ENCODE measurements at regions not wholly inside any gene's neighbourhood (a gene's known extent, or its start where the extent isn't known, plus 50 kb on each side); places are given as distances from the start of the nearest gene placed in this dataset.

DNA sequence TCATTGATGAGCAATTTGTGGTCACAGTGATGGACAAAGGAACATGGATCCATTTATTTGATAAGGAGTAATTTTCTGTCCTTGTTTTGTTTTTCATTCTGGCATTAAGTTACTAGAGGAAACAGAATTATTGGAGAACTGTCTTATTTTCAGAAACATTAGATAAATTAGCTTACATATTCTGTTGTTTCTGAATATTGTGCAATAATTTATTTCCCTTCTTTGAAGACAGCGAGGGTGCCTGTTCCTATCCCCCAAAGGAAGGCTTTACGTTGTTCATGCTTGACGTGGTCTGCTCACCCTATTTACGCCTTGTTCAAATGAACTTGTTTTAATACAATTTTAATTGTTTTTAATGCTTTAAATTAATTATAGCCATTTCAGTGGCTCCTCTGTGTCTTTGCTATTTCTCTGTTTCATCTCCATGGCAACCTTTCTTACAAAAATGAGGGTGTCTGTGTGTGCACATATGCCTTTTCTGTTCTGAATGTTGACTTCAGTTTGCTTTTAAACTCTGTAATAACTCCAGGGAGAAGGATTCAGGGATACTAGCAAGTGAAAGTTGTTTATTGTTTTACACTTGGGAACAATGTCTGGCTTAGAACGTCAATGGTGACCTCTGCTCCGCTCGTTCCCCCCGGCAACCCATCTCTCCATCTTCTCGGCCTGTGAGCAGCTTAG is 138.3 kb upstream of the PLET1 start:
- POLR2A ChIA-PET = no interaction called here
- CTCF ChIA-PET = no interaction called here

- ChIA-PET POLR2A (no interaction called here), CTCF (no interaction called here)
Observed at GRCh38 chr11:112400476-112401014, 139.9 kb upstream of the PLET1 start.

GRCh38 chr11:112401036-112401769 is 140.5 kb upstream of the PLET1 start:
- POLR2A ChIA-PET = no interaction called here
- CTCF ChIA-PET = no interaction called here

DNA sequence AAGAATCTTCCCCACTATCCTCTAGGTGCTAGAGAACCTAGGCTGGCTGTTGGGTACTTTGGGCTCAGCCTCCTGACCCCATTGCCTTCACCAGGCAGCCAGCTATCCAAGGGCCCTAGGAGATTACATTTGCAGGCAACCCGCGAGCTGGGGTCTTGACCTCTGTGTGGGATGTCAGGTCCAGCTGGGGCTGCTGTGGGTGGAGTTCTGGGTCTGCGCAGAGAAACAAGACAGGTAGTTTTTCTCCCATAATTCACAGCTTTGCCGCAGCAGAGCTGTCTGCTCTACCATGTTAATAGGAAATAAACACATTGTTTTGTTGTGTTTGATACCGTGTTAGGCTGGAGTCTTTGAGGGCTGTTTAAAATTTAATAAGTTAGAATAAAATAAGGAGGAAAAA is 142.8 kb upstream of the PLET1 start:
- ChIA-PET CTCF (no interaction called here), POLR2A (no interaction called here)

DNA sequence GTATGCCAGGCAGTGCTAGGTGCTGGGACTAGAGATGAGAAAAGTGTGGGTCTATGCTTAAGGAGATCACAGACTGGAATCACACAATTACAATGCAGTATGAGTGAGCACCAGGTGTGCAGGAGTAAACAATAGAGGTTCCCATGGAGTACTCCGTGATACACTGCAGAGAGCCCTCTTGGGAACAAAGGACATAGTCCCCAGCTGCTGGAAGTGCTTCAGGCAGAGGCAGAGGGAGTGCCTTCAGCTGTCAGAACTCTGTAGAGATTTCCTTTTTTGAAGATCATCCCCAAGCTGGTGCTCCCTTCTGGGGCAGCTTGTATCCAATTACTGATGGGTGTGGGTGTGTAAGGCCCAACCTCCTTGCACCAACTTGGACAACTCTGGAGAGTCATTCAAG is 143.5 kb upstream of the PLET1 start:
- CTCF ChIA-PET = no interaction called here

DNA sequence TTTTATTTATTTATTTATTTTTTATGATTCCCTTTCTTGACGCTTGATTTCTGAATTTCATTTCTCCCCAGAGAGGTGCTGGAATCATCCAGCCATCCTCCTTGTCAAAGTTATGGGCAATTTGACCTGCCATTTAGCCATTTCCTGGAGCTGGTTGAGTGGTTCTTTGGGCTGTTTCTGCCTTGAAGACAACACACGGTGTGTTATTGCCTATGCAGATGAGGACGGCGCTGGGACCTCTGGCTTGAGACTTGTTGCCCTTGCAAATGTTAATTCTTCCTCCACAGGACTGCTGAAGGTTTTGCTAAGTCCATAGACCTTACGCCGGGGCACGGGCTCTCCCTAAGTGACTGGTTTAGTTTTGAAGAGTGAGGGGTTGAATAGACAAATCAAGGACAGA is 147.9 kb upstream of the PLET1 start:
- POLR2A ChIA-PET = no interaction called here
- CTCF ChIA-PET = no interaction called here

More for the DNA sequence above, 143.5 kb upstream of the PLET1 start:
- POLR2A ChIA-PET = no interaction called here

DNA sequence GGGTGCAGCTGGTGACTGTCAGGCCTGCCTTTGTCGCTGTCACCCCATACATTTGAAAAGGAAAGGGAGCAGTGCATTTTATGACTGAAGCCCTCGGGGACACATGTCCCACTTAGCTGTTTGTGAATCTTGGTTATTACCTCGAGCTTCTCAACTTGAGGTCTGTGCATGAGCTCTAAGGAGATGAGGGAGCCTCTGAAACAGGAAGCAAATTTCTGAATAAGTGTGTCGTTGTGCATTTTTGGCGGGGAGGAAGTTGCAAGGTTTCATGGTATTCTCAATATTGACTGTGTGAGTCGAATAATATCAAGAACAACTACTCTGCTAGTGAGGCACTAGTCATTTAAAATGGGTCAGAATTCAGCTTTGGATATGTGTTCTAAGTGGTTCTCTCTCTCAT is 149.7 kb upstream of the PLET1 start:
- CTCF ChIA-PET = no interaction called here
- POLR2A ChIA-PET = no interaction called here

DNA sequence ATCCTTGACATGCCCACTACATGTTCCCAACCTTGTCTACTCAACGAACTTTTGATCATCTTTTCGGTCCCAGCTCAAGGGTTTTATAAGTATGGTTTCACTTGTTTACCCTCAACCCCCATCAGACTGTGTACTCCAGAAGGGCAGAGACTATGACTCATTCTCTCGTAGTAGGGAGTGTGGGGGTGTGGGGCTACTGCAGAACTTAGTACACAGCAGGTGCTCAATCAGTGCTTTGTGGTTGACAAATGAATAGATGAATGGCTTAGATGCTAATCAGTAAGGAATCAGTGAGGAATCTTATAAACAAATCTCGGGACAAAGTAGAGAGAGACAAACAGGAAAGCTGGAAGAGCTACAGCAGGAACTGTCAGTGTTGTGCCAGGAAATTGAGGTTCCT is 151.7 kb upstream of the PLET1 start:
- CTCF ChIA-PET = no interaction called here
- POLR2A ChIA-PET = no interaction called here

DNA sequence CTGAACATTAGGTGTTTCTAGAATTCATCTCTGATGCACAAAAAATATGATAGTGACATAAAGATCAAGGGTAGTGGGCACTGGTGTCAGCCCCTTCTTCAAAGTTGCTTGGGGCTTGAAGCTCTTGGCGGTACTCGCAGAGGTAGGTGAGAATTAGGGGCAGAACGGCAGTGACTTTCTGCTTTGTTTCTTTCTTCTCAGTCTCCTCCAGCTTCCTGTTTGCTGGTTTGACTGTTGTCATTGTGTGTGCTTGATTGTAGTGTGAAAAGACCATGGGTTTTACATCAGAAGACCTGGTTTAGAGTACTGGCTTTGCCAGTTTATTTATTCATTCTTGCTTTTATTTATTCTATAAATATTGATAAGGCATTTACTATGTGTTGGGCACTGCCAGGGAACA is 156.7 kb upstream of the PLET1 start:
- POLR2A ChIA-PET = no interaction called here
- CTCF ChIA-PET = no interaction called here

GRCh38 chr11:112418438-112418837 is 157.8 kb upstream of the PLET1 start:
- POLR2A ChIA-PET = no interaction called here
- CTCF ChIA-PET = no interaction called here

- ChIA-PET POLR2A (no interaction called here), CTCF (no interaction called here)
Observed at GRCh38 chr11:112421879-112422278, 161.2 kb upstream of the PLET1 start.

DNA sequence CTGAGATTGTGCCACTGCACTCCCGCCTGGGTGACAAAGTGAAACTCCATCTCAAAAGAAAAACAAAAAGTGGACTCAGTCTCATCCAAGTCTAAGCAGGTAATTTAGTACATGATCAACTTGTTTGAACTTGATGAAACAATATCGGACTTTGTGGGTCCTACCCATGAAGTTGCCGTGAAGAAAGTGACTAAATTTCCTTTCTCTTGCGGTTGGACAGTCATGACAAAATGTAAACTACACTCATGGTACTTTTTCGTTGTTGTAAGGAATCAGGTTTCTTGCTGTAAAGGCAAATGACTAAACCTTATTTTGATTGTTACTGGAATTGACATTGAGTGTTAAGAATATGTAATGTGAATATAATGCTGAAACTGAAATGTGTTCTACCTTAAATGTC is 164.5 kb upstream of the PLET1 start:
- POLR2A ChIA-PET = no interaction called here
- CTCF ChIA-PET = no interaction called here

DNA sequence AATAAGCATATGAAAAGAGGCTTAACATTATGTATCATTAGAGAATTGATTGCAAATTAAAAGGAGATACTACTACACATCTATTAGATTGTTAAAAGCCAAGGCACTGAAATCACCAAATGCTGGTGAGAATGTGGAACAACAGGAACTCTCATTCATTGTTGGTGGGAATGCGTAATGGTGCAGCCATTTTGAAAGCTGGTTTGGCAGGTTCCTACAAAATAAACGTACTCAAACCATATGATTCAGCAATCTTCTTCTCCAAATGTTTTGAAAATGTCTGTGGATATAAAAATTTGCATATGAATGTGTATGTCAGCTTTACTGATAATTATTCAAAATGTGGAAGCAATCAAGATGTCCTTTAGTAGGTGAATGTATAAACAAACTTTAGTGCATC is 176.4 kb upstream of the PLET1 start:
- ChIA-PET POLR2A (no interaction called here), CTCF (no interaction called here)

DNA sequence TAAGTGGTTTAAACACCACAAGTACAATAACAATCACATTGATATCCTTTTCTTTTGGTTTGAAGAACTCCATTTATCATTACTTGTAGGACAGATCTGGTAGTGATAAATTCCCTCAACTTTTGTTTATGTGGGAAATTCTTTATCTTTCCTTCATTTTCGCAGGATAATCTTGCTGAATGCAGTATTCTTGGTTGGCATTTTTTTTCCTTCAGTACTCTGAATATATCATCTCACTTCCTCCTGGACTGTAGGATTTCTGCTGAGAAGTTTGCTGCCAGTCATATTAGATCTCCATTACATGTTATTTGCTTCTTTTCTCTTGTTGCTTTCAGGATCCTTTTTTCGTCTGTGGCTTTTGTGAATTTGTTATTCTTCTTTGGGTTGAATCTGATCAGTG is 179.0 kb upstream of the PLET1 start:
- CTCF ChIA-PET = no interaction called here
- POLR2A ChIA-PET = no interaction called here

DNA sequence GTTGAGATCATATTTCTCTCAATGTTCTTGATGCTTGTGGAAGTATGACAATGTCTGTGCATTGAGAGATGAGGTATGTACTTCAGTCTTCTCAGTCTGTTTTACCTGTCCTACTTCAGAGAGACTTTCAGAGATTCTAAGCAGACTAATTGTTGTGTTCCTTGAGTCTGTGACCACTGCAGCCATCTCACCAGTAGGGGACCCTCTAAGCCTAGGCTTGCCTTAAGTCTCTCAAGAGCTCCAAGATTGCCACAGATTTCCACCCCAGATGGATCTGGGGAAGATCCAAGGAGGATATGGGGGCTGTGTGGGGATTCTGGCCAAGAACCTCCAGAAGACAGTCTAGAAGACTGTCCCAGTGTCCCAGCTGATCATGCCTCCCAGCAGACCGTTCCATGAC is 179.9 kb upstream of the PLET1 start:
- POLR2A ChIA-PET = no interaction called here
- CTCF ChIA-PET = no interaction called here

DNA sequence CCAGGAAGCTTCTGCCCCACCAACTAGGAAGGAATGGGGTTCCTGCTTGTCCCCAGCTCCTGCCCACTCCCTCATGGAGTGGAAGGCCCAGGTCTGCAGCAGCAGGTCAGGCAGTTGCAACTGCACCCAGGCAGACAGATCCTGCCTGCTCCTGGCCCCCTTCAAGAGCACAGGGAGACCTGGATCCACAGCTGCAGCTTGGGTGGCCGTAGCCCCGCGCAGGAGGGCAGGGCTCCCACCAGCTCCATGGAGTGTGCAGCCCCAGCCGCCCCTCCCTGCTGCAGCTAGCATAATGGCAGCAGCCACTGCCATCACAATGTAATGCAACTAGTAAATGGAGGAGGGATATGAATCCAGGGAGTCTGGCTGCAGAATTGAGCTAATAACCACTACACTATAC is 187.5 kb upstream of the PLET1 start:
- CTCF ChIA-PET = no interaction called here
- POLR2A ChIA-PET = no interaction called here

DNA sequence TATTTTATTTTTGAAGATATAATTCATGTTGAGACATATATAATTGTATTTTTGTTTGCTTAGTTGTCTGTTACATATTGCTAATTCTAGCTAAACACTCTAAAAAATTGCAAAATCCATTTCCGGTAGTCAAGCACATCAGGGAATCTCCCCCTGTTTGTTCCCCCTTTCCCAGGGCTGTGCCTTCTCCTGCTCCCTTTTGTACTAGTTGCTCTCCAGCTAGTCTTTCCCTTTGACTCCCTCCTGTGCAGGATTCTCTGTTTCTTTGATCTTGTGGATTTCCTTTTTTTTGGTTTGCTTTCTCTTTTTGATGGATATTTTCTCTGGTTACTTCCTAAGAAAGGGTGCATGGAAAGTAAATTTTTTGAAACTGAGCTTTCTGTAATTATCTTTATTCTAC is 188.1 kb upstream of the PLET1 start:
- CTCF ChIA-PET = no interaction called here

DNA sequence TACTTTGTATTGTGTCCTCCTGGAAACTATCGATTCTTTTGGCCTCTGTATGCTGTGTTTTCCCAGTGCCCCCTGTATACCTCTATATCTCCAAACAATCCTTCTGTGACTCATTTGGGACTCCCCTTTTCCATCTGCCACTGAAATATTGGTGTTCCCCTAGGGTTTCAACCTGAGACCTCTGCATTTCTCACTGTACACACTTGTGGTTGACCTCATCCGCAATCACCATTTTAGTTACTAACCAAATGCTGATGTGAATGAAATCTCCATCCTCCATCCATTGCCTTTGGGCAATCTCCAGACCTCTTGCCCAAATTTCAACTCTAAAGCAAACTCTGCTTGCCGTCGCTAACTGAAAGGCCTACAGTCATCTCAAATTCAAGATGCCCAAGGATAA is 190.6 kb upstream of the PLET1 start:
- POLR2A ChIA-PET = no interaction called here
- CTCF ChIA-PET = no interaction called here

More for the DNA sequence above, 188.1 kb upstream of the PLET1 start:
- POLR2A ChIA-PET = no interaction called here

GRCh38 chr11:112453601-112454577 is 193.2 kb upstream of the PLET1 start:
- ChIA-PET POLR2A (no interaction called here), CTCF (interaction anchor here (0.6 to 1.0 kb wide), 3 partner anchors 45 to 836 kb away, joined by 3 read pairs; no protein-coding TSS in a partner anchor)

DNA sequence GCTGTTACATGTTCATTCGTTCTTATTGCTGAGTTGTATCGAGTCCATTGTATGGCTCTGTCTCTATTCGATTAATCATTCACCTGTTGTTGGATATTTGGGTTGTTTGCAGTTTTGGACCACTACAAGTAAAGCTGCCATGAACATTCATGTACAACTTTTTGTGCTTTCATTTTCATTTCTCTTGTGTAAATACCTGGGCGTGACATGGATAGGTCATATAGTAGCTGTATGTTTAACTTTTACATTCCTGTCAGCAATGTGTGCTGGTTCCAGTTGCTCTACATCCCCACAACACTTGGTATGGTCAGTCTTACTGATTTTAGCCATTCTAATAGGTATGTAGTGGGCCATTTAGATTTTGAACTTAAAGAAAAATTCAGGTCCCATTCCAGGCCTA is 194.2 kb upstream of the PLET1 start:
- ChIA-PET POLR2A (no interaction called here), CTCF (no interaction called here)

DNA sequence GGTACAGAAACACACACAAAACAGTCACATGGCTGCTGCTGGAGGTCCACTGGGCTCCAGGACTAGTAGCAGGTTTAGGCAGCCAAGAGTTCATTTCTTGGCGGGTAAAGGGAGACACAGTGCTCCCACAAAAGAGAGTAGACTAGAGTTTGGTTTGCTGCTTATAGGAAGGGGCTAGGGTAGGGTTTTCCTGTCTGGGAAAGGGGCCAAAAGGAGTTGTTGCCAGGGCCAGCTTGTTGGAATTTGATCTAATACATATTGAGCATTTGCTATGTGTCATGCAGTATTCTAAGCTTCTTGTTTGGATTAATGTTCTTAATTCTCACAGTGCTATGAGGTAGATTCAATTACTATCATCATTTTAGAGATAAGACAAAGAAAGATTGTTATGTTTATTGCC is 195.1 kb upstream of the PLET1 start:
- ChIA-PET POLR2A (no interaction called here), CTCF (interaction anchor here (1.0 kb wide), 1 partner anchor 181 kb away, joined by 3 read pairs; no protein-coding TSS in a partner anchor)
